Epithelial cell of proximal tubule (primary cell): ENCODE measurements at regions not wholly inside any gene's neighbourhood (a gene's known extent, or its start where the extent isn't known, plus 50 kb on each side); places are given as distances from the start of the nearest gene placed in this dataset.

Experiments
- DNase-seq: peaks from one replicate; pipeline ENCODE4 v3.0.0-alpha.2; 2011; ENCODE audit warnings: low read depth
- H3K4me3 ChIP-seq: 2 replicates; pipeline ENCODE4 v1.5.1; 2011; ENCODE audit warnings: low read depth, mild to moderate bottlenecking, low read length
- TF ChIP-seq, protein P1 (sequence below): conservative IDR thresholded peaks from 2 replicates; pipeline ENCODE4 v1.5.1; 2012; ENCODE audit warnings: low read depth, mild to moderate bottlenecking, low read length

DNA sequence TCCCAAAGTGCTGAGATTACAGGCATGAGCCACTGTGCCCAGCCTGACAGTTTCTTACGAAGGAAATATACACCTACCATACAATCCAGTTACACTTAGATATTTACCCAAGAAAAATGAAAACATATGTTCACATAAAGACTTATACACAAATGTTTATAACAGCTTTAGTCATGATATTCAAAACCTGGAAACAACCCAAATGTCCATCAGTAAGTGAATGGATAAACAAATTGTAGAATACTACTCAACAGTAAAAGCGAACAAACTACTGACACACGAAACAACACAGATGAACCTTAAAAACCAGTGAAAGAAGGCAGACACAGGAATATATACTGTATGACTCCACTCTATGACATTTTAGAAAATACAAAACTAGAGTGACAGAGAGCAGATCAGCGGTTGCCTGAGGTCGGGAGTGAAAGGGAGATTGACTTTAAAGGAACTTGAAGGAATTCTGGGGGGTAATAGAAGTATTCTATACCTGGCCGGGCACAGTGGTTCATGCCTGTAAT, 83.6 kb downstream of the SPRING1 start:
- no peak overlapping the region for H3K4me3 ChIP-seq
- TF ChIP-seq, protein P1, sequence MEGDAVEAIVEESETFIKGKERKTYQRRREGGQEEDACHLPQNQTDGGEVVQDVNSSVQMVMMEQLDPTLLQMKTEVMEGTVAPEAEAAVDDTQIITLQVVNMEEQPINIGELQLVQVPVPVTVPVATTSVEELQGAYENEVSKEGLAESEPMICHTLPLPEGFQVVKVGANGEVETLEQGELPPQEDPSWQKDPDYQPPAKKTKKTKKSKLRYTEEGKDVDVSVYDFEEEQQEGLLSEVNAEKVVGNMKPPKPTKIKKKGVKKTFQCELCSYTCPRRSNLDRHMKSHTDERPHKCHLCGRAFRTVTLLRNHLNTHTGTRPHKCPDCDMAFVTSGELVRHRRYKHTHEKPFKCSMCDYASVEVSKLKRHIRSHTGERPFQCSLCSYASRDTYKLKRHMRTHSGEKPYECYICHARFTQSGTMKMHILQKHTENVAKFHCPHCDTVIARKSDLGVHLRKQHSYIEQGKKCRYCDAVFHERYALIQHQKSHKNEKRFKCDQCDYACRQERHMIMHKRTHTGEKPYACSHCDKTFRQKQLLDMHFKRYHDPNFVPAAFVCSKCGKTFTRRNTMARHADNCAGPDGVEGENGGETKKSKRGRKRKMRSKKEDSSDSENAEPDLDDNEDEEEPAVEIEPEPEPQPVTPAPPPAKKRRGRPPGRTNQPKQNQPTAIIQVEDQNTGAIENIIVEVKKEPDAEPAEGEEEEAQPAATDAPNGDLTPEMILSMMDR, result no peak
- no peak for DNase-seq

DNA sequence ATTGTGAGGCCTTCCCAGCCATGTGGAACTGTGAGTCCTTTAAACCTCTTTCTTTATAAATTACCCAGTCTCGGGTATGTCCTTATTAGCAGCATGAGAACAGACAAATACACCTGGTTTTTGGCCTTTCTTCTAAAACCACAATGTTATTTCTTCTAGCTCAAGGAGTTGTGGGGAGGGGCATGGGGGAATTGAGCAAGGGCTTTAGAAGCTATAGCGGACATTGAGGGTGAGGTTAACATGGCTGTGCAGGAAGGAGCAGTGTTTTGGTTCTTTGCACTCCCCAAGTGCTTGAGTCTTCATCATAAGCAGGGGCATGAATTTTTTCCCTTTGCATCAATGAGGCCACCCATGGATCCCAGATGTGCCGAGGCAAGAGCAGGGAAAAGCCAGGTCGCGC, 86.8 kb downstream of the SPRING1 start:
- DNase-seq, result no peak
- TF ChIP-seq, protein P1, result no peak
- H3K4me3 ChIP-seq, result no peak overlapping the region

DNA sequence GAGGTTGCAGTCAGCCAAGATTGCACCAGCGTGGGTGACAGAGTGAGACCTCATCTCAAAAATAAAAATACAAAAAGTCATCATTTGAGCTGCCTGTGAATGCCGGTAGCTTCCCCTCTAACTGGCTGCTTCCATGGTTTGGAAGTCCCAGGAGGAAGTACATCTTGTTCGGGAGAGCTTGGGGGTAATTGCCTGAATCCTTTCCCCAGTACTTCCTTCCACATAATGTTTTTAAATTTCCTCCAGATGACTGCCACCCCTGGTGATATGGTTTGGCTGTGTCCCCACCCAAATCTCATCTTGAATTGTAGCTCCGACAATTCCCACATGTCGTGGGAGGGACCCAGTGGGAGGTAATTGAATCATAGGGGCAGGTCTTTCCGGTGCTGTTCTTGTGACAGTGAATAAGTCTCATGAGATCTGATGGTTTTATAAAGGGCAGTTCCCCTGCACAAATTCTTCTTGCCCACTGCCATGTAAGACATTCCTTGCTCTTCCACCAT, 87.2 kb downstream of the SPRING1 start:
- DNase-seq, result no peak
- no peak overlapping the region for H3K4me3 ChIP-seq
- TF ChIP-seq, protein P1, result no peak

DNA sequence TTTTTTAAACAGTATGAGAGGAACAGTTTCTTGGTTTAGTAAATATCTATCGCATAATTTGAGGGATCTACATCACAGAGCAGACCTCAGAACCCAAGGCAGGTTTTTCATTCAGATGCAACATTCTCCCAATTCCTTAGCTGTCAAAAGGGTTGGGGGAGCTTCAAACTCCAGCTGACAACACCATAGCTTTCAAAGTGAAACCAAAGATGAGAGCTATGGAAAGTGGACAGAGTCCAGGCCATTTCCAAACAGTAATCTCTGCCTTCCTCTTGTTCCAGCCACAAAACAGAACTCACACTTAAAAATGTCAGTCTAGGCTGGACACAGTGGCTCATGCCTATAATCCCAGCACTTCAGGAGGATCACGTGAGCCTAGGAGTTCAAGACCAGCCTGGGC, 87.8 kb downstream of the SPRING1 start:
- no peak overlapping the region for H3K4me3 ChIP-seq
- DNase-seq, result no peak
- TF ChIP-seq, protein P1, result no peak

DNA sequence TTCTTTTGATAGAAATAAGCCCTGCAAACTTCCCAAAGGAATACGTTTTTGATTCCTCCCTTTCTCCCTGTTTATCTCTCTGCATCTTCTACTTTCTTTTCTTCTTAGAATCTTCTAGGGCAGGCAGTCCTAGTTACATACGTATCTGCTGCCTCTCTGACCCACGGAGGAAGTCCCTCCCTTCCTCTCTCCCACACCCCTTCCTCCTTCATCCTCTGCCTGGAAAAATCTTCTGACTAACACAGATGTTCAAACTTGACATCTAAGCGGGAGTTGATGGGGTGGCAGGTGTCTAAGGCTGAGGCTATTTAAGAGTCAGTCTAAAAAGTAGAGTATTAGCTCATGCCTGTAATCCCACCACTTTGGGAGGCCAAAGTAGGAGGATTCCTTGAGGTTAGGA, 88.6 kb downstream of the MAP1LC3B2 start:
- no peak overlapping the region for H3K4me3 ChIP-seq
- DNase-seq, result no peak

DNA sequence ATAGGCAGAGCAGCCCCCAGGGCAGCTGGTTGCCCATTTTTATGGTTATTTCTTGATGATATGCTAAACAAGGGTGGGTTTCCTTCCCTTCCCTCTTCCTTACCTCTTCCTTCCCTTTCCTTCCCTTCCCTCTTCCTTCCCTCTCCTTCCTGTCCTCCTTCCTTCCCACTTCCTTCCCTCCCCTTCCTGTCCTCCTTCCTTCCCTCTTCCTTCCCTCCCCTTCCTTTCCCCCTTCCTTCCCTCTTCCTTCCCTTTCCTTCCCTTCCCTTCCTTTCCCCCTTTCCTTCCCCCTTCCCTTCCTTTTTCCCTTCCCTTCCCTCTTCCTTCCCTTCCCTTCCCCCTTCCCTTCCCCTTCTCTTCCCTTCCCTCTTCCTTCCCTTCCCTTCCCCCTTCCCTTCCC, 87.7 kb downstream of the MAP1LC3B2 start:
- DNase-seq, result no peak
- TF ChIP-seq, protein P1, result no peak
- no peak overlapping the region for H3K4me3 ChIP-seq

More for the DNA sequence above, 88.6 kb downstream of the MAP1LC3B2 start:
- TF ChIP-seq, protein P1, result no peak

DNA sequence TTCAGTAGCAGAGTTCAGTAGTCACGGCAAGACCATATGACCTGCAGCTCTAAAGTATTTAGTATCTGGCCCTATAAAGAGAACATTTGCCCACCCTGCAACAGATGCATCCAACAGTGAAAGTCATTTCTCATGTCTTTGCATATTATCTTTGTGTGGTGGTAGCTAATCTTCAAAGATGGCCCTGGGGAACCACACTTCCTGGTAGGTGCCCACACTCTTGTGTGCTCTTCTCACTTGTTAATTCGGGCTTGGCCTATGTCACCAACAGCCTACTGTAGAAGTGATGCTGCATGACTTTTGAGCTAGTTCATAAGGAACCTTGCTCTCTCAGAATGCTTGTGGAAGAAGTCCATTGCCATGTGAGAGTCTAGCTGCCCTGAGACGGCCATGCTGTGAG, 85.6 kb downstream of the MAP1LC3B2 start:
- TF ChIP-seq, protein P1, result no peak
- no peak for DNase-seq
- no peak overlapping the region for H3K4me3 ChIP-seq
